Ascending aorta (tissue), 2 donors: ENCODE measurements at regions not wholly inside any gene's neighbourhood (a gene's known extent, or its start where the extent isn't known, plus 50 kb on each side); places are given as distances from the start of the nearest gene placed in this dataset.

Experiments
- DNase-seq, 2 donors: peaks; one replicate each; pipeline ENCODE4 v3.0.0-alpha.2; 2019; ENCODE audit warnings: low spot score in 2 of 2
- H3K27ac ChIP-seq, 2 donors: fragments of 200-600 bp; sonication (generic); one replicate each; pipeline ENCODE4 v1.5.1; 2016 to 2017; ENCODE audit warnings: mild to moderate bottlenecking in 1 of 2
- H3K27me3 ChIP-seq: fragments of 200-600 bp; sonication (generic); one replicate; pipeline ENCODE4 v1.5.1; 2017
- H3K36me3 ChIP-seq, 2 donors: fragments of 200-600 bp; sonication (generic); one replicate each; pipeline ENCODE4 v1.5.1; 2016
- H3K4me1 ChIP-seq, 2 donors: fragments of 200-600 bp; sonication (generic); one replicate each; pipeline ENCODE4 v1.5.1; 2016 to 2017; ENCODE audit warnings: mild to moderate bottlenecking in 1 of 2
- H3K4me3 ChIP-seq, 2 donors: fragments of 200-600 bp; sonication (generic); one replicate each; pipeline ENCODE4 v1.5.1; 2016 to 2017; ENCODE audit warnings: mild to moderate bottlenecking in 1 of 2
- H3K9me3 ChIP-seq, 2 donors: fragments of 200-600 bp; sonication (generic); one replicate each; pipeline ENCODE4 v1.5.1; 2016
- CTCF ChIP-seq, 3 experiments: fragments of 200-600 bp in 2 of 3; fragments of 450-650 bp in 1 of 3; sonication (generic) in 2 of 3; IDR thresholded peaks; one replicate each; pipeline ENCODE4 v1.5.1; 2016 to 2019; ENCODE audit warnings: antibody characterized with exemption in 3 of 3, mild to moderate bottlenecking in 1 of 3, moderate library complexity in 1 of 3
- intact Hi-C: fragments of 100-400 bp; cut with DNase I; formaldehyde crosslinking; loops from one replicate; pipeline ENCODE4 v1.15.1; 2023

- intact Hi-C loops: no loop called here
- H3K36me3 ChIP-seq: no peaks in the 10 kb centered on the region
- no peak for DNase-seq
- H3K27me3 ChIP-seq: no peaks in the 10 kb centered on the region
- H3K27ac ChIP-seq: no peak overlapping the region
- no peaks in the 10 kb centered on the region for H3K9me3 ChIP-seq
- H3K4me1 ChIP-seq: no peaks in the 10 kb centered on the region
- no peak for TF ChIP-seq CTCF (IDR thresholded peaks at IDR 0.05)
- no peak overlapping the region for H3K4me3 ChIP-seq
Observed at GRCh38 chr10:108388706-108389105, 1224.2 kb upstream of the SORCS1 start.

GRCh38 chr10:108385963-108386362 lies 1221.5 kb upstream of the SORCS1 start:
- DNase-seq: no peak
- intact Hi-C loops: no loop called here
- H3K4me3 ChIP-seq: no peak overlapping the region
- no peak overlapping the region for H3K27ac ChIP-seq
- no peaks in the 10 kb centered on the region for H3K36me3 ChIP-seq
- no peak for TF ChIP-seq CTCF (IDR thresholded peaks at IDR 0.05)
- H3K4me1 ChIP-seq: no peaks in the 10 kb centered on the region
- no peaks in the 10 kb centered on the region for H3K9me3 ChIP-seq
- no peaks in the 10 kb centered on the region for H3K27me3 ChIP-seq

GRCh38 chr10:108384378-108384777 lies 1219.9 kb upstream of the SORCS1 start:
- TF ChIP-seq CTCF (IDR thresholded peaks at IDR 0.05): no peak
- intact Hi-C loops: no loop called here
- no peaks in the 10 kb centered on the region for H3K27me3 ChIP-seq
- no peaks in the 10 kb centered on the region for H3K36me3 ChIP-seq
- no peak for DNase-seq
- H3K4me3 ChIP-seq: no peak overlapping the region
- H3K4me1 ChIP-seq: no peaks in the 10 kb centered on the region
- H3K9me3 ChIP-seq: no peaks in the 10 kb centered on the region
- no peak overlapping the region for H3K27ac ChIP-seq

DNA sequence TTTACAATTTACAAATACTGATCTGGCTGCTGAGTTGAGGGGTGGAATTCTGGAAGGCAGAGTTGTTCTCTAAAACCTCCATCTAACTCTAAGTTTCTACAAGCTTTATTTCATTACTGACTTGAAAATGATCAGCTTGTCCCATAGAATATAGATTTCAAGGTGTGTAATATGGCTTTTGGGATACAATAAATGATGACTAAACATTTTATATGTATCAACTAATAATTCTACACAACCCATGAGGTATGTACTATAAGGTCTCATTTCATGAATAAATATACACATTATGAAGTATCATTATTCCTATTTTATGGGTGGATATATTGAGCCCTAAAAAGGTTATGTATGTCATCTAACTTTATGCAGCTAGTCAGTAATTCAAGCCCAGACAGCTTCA lies 1214.3 kb upstream of the SORCS1 start:
- intact Hi-C loops: no loop called here
- no peaks in the 10 kb centered on the region for H3K4me1 ChIP-seq

GRCh38 chr10:108375691-108376090 lies 1211.2 kb upstream of the SORCS1 start:
- Histone ChIP-seq H3K9me3 (no peaks in the 10 kb centered on the region), H3K27ac (no peak overlapping the region), H3K4me1 (no peaks in the 10 kb centered on the region), H3K4me3 (no peak overlapping the region), H3K27me3 (no peaks in the 10 kb centered on the region), H3K36me3 (no peaks in the 10 kb centered on the region)
- no peak for DNase-seq
- TF ChIP-seq CTCF (IDR thresholded peaks at IDR 0.05): no peak
- intact Hi-C loops: no loop called here

More for the DNA sequence above, 1214.3 kb upstream of the SORCS1 start:
- Histone ChIP-seq H3K27me3 (no peaks in the 10 kb centered on the region), H3K36me3 (no peaks in the 10 kb centered on the region), H3K4me3 (no peak overlapping the region), H3K27ac (no peak overlapping the region), H3K9me3 (no peaks in the 10 kb centered on the region)
- no peak for DNase-seq
- TF ChIP-seq CTCF (IDR thresholded peaks at IDR 0.05): no peak

- Histone ChIP-seq H3K9me3 (no peaks in the 10 kb centered on the region), H3K27ac (no peak overlapping the region), H3K4me3 (no peak overlapping the region), H3K27me3 (no peaks in the 10 kb centered on the region), H3K4me1 (no peaks in the 10 kb centered on the region), H3K36me3 (no peaks in the 10 kb centered on the region)
- intact Hi-C loops: no loop called here
- TF ChIP-seq CTCF (IDR thresholded peaks at IDR 0.05): no peak
- DNase-seq: no peak
Observed at GRCh38 chr10:108374991-108375390, 1210.5 kb upstream of the SORCS1 start.
